ENCODE measurements at regions not wholly inside any gene's neighbourhood (a gene's known extent, or its start where the extent isn't known, plus 50 kb on each side); places are given as distances from the start of the nearest gene placed in this dataset.

GRCh38 chr13:75123428-75123827 lies 358.5 kb downstream of the TBC1D4 start:
- TF ChIP-seq CTCF (IDR thresholded peaks at IDR 0.05; ENCODE audit: control insufficient read depth, insufficient read depth, low read depth, low read length, missing control alignments) = no peak
- no peak for DNase-seq (ENCODE audit: low read depth)
- no peak overlapping the region for H3K4me3 ChIP-seq (ENCODE audit: control insufficient read depth, low read depth, low read length)

GRCh38 chr13:75120085-75120484 lies 361.9 kb downstream of the TBC1D4 start:
- H3K4me3 ChIP-seq (ENCODE audit: control insufficient read depth, low read depth, low read length) = no peak overlapping the region
- no peak for DNase-seq (ENCODE audit: low read depth)
- no peak for TF ChIP-seq CTCF (IDR thresholded peaks at IDR 0.05; ENCODE audit: control insufficient read depth, insufficient read depth, low read depth, low read length, missing control alignments)

- H3K4me3 ChIP-seq (ENCODE audit: control insufficient read depth, low read depth, low read length) = no peak overlapping the region
- TF ChIP-seq CTCF (IDR thresholded peaks at IDR 0.05; ENCODE audit: control insufficient read depth, insufficient read depth, low read depth, low read length, missing control alignments) = no peak
Observed at GRCh38 chr13:75115171-75115570, 366.8 kb downstream of the TBC1D4 start.

GRCh38 chr13:75103976-75104375 lies 378.0 kb downstream of the TBC1D4 start:
- no peak for TF ChIP-seq CTCF (IDR thresholded peaks at IDR 0.05; ENCODE audit: control insufficient read depth, insufficient read depth, low read depth, low read length, missing control alignments)
- H3K4me3 ChIP-seq (ENCODE audit: control insufficient read depth, low read depth, low read length) = no peak overlapping the region
- DNase-seq (ENCODE audit: low read depth) = no peak

More at GRCh38 chr13:75115171-75115570, 366.8 kb downstream of the TBC1D4 start:
- DNase-seq (ENCODE audit: low read depth) = no peak

GRCh38 chr13:75102001-75102716 lies 379.8 kb downstream of the TBC1D4 start:
- TF ChIP-seq CTCF (IDR thresholded peaks at IDR 0.05; ENCODE audit: control insufficient read depth, insufficient read depth, low read depth, low read length, missing control alignments) = no peak
- H3K4me3 ChIP-seq (ENCODE audit: control insufficient read depth, low read depth, low read length) = no peak overlapping the region
- DNase-seq (ENCODE audit: low read depth) = no peak

GRCh38 chr13:75101348-75101747 lies 380.6 kb downstream of the TBC1D4 start:
- H3K4me3 ChIP-seq (ENCODE audit: control insufficient read depth, low read depth, low read length) = no peak overlapping the region
- no peak for DNase-seq (ENCODE audit: low read depth)
- no peak for TF ChIP-seq CTCF (IDR thresholded peaks at IDR 0.05; ENCODE audit: control insufficient read depth, insufficient read depth, low read depth, low read length, missing control alignments)
